HG03095 (cell line): ENCODE measurements at regions not wholly inside any gene's neighbourhood (a gene's known extent, or its start where the extent isn't known, plus 50 kb on each side); places are given as distances from the start of the nearest gene placed in this dataset.

Source experiments
- ATAC-seq: cut with Tn5 transposase; IDR thresholded peaks from one replicate; pipeline ENCODE4 v1.9.1; 2021; ENCODE audit warnings: moderate library complexity; ENCODE audit not compliant: unreplicated experiment

GRCh38 chr13:22693691-22694090 is 487.1 kb upstream of the SGCG start:
- no peak for ATAC-seq

DNA sequence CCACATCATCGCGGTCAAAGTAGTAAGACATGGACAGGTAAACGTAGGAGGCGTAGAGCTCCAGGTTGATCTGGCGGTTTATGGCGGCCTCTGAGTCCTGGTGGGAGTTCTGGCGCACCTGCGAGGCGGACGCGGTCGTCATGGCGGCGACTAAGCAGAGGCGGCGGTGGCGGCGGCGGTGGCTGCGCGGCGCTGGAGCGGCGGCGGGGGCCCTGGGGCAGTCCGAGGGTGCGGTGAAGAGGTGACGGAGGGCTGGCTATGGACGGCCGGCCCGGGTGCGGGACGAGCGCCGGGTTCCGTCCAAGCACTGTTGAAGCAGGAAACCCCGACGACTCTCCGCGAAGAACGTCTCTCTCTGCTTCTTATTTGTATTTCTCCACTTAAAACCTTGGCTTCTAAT is 484.3 kb upstream of the SGCG start:
- ATAC-seq: no peak

DNA sequence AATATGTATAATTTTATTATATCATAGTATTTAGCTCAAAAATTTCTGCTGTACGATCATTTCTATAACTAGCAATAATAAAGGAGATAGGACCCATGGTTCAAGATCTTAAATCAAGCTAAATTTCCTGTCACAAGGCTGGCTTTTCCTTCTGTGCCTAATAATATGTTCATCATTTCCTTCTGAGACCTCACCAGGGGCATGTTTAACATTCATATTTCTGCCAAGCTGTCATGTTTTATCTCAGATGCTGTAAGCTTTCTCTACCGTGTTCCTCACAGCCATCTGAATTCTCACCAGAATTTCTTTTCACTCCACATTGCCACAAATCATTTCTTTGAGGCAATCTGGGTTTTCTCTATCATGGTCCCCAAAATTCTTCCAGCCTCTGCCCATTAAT is 482.3 kb upstream of the SGCG start:
- ATAC-seq: no peak

DNA sequence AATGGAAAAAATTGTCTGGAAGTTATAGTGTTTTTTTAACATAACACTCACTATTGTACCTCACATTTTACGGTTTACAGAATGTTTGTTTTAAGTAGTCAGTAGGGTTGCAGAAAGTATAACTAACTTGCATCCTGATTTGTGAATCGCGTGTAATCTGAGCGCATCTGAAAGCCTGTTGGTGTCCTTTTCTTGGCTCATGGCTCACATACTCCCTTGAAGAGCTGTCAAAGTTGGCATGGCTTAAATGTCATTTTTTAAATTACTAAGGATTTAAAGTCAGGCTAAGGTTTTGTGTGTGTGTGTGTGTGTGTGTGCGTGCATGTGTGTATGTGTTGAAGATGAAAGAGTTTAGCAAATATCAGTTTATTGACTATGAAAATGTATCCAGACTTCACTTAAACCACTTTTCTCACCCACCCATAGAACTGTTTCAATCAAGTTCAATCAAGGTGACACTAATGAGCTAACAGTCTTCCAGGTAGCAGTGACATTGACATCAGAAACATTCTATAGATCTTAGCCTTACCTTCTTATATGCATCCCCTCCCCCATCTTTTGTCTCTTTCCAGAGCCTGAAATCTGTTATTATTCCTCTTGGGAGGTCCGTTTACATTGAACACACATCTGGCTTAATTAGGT is 480.4 kb upstream of the SGCG start:
- no peak for ATAC-seq

- no peak for ATAC-seq
Measured at GRCh38 chr13:22703601-22704209, 477.1 kb upstream of the SGCG start.

- ATAC-seq: no peak
Measured at GRCh38 chr13:22707946-22708345, 472.8 kb upstream of the SGCG start.

DNA sequence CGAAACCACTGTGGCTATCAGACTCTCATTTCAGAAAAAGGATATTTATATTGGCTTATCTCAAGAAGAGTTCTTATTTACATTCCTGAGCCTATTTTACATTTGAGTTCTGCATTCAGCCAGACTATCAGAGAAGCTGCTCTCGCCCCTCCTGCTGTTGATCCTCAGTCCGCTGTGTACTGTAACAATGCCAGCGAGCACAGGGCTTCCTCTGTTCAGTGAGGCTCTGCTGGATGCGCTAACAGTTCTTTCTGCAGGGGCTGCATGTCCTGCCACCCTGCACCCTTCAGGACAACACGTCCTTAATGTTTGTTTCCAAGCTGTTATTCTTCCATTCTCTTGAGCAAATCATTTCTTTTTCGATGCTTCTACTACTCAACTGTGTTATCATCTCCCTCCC is 463.7 kb upstream of the SGCG start:
- ATAC-seq: no peak

GRCh38 chr13:22726726-22727125 is 454.1 kb upstream of the SGCG start:
- no peak for ATAC-seq

- ATAC-seq: no peak
Measured at GRCh38 chr13:22735011-22735995, 445.5 kb upstream of the SGCG start.

GRCh38 chr13:22736084-22736767 is 444.6 kb upstream of the SGCG start:
- ATAC-seq: no peak

- ATAC-seq: no peak
Measured at GRCh38 chr13:22736768-22737092, 444.0 kb upstream of the SGCG start.

DNA sequence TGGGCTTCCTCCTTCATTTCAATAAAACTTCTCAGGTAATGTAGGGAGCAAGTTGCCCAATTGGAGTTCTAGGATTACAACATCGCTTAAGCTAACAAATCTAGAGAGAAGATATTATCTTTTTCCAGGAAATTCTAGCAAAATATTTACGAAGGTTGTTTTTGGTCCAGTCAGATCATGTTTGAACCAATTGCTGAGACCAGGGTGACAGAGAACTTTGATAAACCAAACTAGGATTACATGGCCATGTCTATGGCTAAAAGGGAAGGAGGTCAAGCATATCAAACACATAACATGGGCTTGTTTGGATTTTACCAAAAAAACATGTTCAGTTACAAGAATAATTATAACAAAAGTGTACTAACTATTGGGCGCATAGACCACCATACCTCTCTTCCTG is 442.4 kb upstream of the SGCG start:
- ATAC-seq: no peak

GRCh38 chr13:22740264-22740663 is 440.5 kb upstream of the SGCG start:
- no peak for ATAC-seq

- no peak for ATAC-seq
Measured at GRCh38 chr13:22744688-22745452, 435.9 kb upstream of the SGCG start.

GRCh38 chr13:22748866-22749577 is 431.8 kb upstream of the SGCG start:
- ATAC-seq: no peak

DNA sequence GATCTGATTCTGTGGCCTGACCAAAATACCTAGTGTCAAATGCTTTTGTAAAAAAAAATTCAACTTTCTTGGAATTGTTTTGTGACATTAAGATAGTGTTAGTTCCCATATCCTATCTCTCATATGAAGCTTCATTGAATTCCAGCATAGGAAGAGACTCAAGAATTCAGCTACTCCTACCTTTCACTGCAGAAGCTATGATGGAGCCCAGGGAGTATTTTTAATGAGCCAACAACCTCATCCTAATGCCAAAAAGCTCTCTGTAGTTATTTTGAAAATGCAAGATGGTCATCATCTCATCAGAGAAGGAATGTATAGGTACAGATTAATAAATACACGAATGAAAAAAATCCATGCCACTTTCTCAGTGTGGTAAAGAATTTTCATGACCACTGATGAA is 431.2 kb upstream of the SGCG start:
- no peak for ATAC-seq

DNA sequence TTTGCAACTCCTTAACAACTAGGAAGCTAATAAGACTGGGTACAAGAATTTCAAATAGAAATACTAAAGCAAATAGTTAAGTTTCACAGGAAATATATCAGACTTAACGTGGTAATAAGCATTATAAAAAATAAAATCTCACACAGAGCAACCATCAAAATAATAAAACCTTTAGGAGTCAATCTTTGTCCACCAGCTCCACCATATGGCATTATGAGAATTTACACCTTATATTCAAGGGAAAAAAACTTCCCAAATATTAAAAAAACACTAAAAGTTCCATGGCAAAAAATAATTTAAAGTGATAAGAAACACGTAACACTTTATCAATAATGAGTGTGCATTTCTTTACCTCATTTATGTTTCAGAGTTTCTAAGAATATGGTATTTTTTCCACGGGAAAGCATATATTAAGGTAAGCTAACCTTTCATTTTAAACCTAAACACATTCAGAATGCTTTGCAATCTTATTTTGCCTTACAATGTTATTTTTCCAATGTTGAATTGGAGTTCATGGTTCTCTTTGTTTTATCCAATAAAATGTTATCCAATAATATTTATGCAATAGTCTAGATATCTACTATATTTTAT is 423.2 kb upstream of the SGCG start:
- ATAC-seq: no peak

DNA sequence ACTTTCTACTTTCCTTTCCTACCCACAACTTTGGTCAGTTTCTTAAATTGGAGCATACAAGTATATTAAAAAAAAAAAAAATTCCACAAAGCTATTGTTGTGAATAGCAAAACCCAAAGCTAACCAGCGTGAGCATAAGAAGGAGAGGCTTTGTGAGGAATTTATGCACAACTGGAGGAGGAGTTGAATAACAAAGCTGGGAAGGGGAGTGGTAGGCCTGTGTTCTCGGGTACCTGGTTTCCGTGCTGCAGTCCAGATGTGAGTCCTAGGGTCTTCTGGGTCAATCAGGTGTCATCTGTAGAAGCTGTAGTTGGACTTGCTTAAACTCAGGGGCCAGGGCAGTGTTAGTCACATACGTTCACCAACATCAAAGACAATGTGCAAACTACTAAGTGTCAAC is 422.5 kb upstream of the SGCG start:
- ATAC-seq: no peak

DNA sequence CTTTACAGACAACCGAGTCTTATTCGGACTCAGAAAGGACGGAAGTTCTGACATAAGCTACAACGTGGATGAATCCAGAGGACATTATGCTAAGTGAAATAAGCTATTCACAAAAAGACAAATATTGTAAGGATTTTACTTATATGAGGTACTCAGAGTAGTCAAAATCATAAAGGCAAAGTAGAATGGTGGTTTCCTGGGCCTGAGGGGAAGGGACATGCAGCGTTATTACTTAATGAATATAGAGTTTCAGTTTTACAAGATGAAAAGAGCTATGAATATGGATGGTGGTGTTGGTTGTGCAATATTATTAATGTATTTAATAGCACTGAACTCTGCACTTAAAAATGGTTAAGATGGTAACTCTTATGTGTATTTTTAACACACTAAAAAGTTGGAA is 419.1 kb upstream of the SGCG start:
- no peak for ATAC-seq

DNA sequence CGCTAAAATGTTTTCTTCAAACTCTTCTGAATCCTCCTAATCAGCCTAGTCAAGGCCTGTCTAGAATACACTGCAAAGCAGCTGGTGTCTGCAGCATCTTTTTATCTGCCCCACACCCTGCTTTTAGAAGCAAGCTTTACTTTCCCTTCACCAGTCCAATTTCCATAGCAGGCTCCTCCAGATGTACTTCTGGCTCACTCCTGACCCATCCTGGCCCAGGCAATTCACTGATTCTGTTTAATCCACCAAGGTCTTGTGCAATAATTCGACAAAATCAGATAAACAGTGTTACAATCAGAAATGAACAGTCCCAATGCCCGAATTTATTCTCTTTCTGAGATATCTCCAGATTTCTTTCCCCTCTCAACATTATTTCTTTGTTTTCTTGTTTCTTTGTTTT is 415.2 kb upstream of the SGCG start:
- ATAC-seq: no peak
